SK-MEL-5 (cell line): ENCODE measurements at regions not wholly inside any gene's neighbourhood (a gene's known extent, or its start where the extent isn't known, plus 50 kb on each side); places are given as distances from the start of the nearest gene placed in this dataset.

ENCODE experiments used
- DNase-seq: peaks from one replicate; pipeline ENCODE4 v3.0.0-alpha.2; 2016; ENCODE audit warnings: low read depth, low spot score
- in situ Hi-C: cut with HindIII; loops from 2 replicates; pipeline ENCODE4 v1.10.0; 2016; ENCODE audit warnings: low sequenced_read_pairs, high pct_unique_total_duplicates, low pct_unique_long_range_greater_than_20kb

GRCh38 chr21:33121715-33122475 lies 52.0 kb downstream of the OLIG1 start:
- in situ Hi-C loops = no loop called here
- DNase-seq = peak; percentile 58

- no peak for DNase-seq
- in situ Hi-C loops = no loop called here
Measured at GRCh38 chr21:33122507-33122906, 52.6 kb downstream of the OLIG1 start.

GRCh38 chr21:33123374-33124123 lies 53.6 kb downstream of the OLIG1 start:
- DNase-seq = peak; percentile 45
- in situ Hi-C loops = no loop called here

- in situ Hi-C loops = no loop called here
- DNase-seq = no peak
Measured at GRCh38 chr21:33124889-33125288, 54.9 kb downstream of the OLIG1 start.

GRCh38 chr21:33125680-33126375 lies 55.9 kb downstream of the OLIG1 start:
- in situ Hi-C loops = no loop called here
- DNase-seq = no peak

GRCh38 chr21:33126569-33126968 lies 56.6 kb downstream of the OLIG1 start:
- in situ Hi-C loops = no loop called here
- peak; percentile 32 for DNase-seq

GRCh38 chr21:33127154-33127867 lies 57.4 kb downstream of the OLIG1 start:
- in situ Hi-C loops = no loop called here
- DNase-seq = peak; percentile 90

GRCh38 chr21:33127868-33128242 lies 57.9 kb downstream of the OLIG1 start:
- no peak for DNase-seq
- in situ Hi-C loops = no loop called here

GRCh38 chr21:33128538-33128937 lies 58.6 kb downstream of the OLIG1 start:
- in situ Hi-C loops = no loop called here

GRCh38 chr21:33132054-33132453 lies 62.1 kb downstream of the OLIG1 start:
- in situ Hi-C loops = no loop called here
- DNase-seq = no peak

More at GRCh38 chr21:33128538-33128937, 58.6 kb downstream of the OLIG1 start:
- DNase-seq = no peak

- no peak for DNase-seq
- in situ Hi-C loops = no loop called here
Measured at GRCh38 chr21:33133892-33134291, 64.0 kb downstream of the OLIG1 start.

GRCh38 chr21:33135925-33136324 lies 66.0 kb downstream of the OLIG1 start:
- in situ Hi-C loops = no loop called here

GRCh38 chr21:33136847-33137502 lies 67.0 kb downstream of the OLIG1 start:
- in situ Hi-C loops = no loop called here
- no peak for DNase-seq

More at GRCh38 chr21:33135925-33136324, 66.0 kb downstream of the OLIG1 start:
- no peak for DNase-seq

GRCh38 chr21:33139084-33139483 lies 69.1 kb downstream of the OLIG1 start:
- DNase-seq = no peak
- in situ Hi-C loops = no loop called here

GRCh38 chr21:33140288-33140687 lies 70.3 kb downstream of the OLIG1 start:
- in situ Hi-C loops = no loop called here
- DNase-seq = no peak

- in situ Hi-C loops = no loop called here
- no peak for DNase-seq
Measured at GRCh38 chr21:33146467-33146866, 76.5 kb downstream of the OLIG1 start.

GRCh38 chr21:33149181-33149580 lies 79.2 kb downstream of the OLIG1 start:
- no peak for DNase-seq
- in situ Hi-C loops = no loop called here
